IPS-NIHi11 (cell line): ENCODE measurements at regions not wholly inside any gene's neighbourhood (a gene's known extent, or its start where the extent isn't known, plus 50 kb on each side); places are given as distances from the start of the nearest gene placed in this dataset.

Experiments used
- DNase-seq: peaks from one replicate; pipeline ENCODE4 v3.0.0; 2012; ENCODE audit warnings: mixed read lengths, low spot score

GRCh38 chr2:129707800-129708199, 271.7 kb upstream of the RAB6C start:
- DNase-seq = no peak

GRCh38 chr2:129708221-129708967, 271.1 kb upstream of the RAB6C start:
- DNase-seq = no peak

GRCh38 chr2:129709001-129709955, 270.2 kb upstream of the RAB6C start:
- DNase-seq = no peak

- DNase-seq = no peak
Measured at GRCh38 chr2:129709956-129710598, 269.4 kb upstream of the RAB6C start.

- no peak for DNase-seq
Measured at GRCh38 chr2:129710670-129711495, 268.6 kb upstream of the RAB6C start.

- DNase-seq = no peak
Measured at GRCh38 chr2:129711816-129712675, 267.4 kb upstream of the RAB6C start.

GRCh38 chr2:129712676-129712985, 266.8 kb upstream of the RAB6C start:
- DNase-seq = no peak

- DNase-seq = no peak
Measured at GRCh38 chr2:129713337-129713736, 266.1 kb upstream of the RAB6C start.

GRCh38 chr2:129716781-129717559, 262.5 kb upstream of the RAB6C start:
- DNase-seq = no peak

- DNase-seq = peak; percentile 52
Measured at GRCh38 chr2:129717560-129718130, 261.8 kb upstream of the RAB6C start.

GRCh38 chr2:129719335-129719734, 260.1 kb upstream of the RAB6C start:
- DNase-seq = no peak

- no peak for DNase-seq
Measured at GRCh38 chr2:129720360-129720759, 259.1 kb upstream of the RAB6C start.

GRCh38 chr2:129720761-129721160, 258.7 kb upstream of the RAB6C start:
- no peak for DNase-seq

GRCh38 chr2:129721236-129721635, 258.2 kb upstream of the RAB6C start:
- DNase-seq = no peak

- DNase-seq = no peak
Measured at GRCh38 chr2:129721846-129722245, 257.6 kb upstream of the RAB6C start.

GRCh38 chr2:129722306-129723019, 257.0 kb upstream of the RAB6C start:
- no peak for DNase-seq

GRCh38 chr2:129723277-129724020, 256.0 kb upstream of the RAB6C start:
- DNase-seq = no peak

- no peak for DNase-seq
Measured at GRCh38 chr2:129724021-129724757, 255.3 kb upstream of the RAB6C start.
